HG02885 (cell line): ENCODE measurements at regions not wholly inside any gene's neighbourhood (a gene's known extent, or its start where the extent isn't known, plus 50 kb on each side); places are given as distances from the start of the nearest gene placed in this dataset.

ENCODE experiments used
- ATAC-seq: cut with Tn5 transposase; IDR thresholded peaks from one replicate; pipeline ENCODE4 v1.9.1; 2021; ENCODE audit warnings: mild to moderate bottlenecking; ENCODE audit not compliant: unreplicated experiment, poor library complexity

DNA sequence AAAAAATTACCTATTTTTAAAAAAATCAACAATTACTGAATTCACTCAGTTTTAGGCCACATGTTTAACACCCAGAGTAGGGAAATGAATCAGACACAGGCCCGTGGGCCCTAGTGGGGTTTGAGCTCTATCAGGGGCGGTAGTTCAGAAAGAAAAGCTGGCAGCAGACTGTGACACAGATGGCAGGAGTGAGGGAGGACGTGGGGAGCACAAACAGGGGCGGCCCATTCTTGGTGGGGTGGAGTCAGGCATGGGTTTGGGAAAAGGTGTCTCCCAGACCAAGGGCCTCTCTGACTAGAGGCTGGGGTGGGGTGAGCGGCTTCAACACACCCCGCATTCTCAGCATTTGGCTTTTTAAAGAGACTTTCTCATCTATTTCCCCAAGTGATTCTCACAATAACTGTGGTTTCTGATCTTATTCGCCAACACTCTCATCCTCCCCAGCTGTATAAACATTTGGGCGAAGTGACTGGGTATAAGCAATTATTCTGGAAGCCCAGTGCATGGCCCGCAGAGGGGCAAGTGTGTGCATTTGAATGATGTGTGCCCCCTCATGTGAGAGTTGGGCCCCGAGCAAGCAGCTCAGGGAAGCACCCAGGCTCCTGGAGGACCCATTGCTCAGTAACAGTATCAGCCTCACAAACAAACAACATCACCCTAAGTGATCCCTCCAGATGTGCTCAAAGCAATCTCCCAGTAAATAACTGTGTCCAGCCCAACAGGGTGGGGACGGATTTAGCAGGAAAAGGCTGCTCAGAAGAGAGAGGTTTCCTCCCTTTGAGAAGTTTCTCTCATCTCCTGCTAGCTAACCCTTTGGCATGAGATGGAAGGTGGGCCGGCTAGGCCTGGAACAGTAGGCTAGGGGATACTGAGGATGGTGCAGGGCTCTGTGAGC is 437.6 kb upstream of the ZMIZ1 start:
- peak; percentile 56 for ATAC-seq

DNA sequence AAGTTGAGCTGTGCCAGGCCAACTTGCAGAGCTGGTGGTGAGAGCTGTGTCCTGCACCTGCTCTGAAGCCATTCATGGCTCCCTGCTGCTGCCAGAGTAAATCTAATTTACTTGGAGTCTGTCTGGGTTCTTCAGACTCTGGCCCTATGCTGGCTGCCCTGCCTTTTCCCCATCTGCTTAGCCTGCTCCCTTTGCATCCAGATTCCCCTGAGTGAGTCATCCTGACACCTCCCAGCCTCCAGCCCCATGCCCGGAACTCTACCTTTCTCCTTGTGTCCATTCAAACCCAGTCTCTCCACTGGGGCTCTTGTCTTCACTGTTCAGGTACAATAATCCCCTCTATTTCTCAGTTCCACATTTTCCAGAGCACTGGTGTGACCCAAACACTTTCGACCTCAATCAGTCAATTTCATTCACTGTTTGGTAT is 434.4 kb upstream of the ZMIZ1 start:
- ATAC-seq, result peak; percentile 68

DNA sequence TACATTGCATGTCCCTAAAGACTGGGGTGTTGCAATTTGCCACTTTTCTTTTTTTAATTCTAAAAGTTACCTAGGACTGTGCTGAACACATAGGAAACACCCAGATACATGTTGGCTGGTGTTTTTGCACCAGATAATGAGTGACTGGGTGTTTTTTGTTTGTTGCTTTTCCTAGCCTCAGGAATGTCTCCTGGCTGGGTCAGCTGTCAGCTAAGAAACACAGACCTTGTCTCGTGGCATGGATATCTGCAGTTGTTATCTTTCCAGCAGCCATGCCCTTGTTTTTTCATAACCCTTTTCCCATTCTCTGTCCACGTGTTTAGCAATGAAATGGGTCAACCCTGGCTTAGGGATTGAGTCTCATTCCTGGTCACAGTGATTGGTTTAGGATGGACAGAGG is 433.9 kb upstream of the ZMIZ1 start:
- no peak for ATAC-seq

DNA sequence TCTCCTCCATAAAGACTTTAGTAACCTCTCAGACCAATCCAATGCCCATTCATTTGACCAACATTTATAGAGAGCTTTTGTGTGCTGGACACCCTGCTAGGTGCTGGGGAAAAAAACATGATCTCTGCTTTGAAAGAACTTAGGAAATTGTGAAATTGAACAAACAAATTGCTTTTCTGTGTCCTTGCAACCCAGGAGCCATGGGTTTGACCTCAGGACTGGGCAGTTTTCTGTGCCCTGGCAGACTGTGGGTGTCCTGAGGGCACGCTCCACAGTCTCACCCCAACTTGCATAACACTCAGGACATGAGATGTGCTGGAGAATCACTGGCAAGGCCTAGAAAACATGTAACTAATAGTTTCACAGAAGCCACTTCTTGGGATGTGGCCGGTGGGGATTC is 429.1 kb upstream of the ZMIZ1 start:
- no peak for ATAC-seq

DNA sequence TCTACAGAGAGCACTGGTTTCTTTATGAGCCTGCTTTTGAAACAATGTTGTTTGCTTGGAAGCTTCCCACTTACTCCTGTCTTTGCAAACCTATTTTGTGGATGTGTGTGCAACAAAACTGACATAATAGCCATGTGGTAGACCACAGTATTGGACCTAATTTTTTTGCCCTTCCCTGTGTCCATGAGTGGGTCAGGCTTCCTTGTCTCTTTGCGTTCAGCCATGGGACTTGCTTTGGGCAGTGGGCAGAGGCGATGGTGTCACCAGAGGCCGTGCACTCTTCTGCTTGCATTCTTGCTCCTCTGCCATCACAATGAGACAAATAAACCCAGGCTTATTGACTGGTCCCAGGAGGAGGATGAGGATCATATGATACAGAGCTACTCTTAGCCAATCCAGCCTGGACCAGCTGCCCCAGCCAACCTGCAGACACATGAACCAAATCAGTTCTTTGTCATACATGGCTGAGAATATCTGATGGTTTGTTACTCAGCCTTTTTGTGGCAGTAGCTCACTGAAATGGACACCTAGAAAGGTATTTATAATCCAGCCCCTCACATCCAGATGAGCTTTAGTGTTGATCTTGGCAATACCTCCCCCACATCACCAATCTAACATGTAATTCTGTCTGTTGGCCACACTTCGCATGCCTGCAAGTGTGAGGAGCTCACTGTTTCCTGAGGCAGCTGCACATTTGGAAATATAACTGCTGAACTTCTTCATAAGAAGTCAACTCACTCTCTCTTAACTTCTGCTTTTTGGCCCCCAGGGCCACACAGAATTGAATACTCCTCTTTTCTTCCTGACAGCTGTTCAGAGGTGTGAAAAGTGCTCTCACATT is 427.8 kb upstream of the ZMIZ1 start:
- no peak for ATAC-seq

DNA sequence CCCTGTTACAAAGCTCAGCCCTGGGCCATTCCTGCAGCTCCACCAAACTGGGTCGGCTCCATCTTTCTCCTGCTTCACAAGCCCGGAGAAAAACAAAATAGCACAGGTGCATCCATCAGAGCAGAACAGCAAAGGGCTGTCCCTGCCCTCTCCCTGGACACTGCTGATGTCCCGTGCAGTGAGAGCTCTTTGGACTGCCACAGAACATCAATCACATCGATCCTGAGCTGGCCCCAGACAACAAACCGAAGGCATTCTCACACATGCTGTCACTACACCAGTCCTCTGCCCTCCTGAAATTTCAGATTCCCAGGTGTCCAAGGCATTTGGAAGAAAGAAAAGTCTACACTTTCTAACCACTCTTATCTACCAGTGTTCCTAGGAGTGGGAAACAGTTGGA is 427.1 kb upstream of the ZMIZ1 start:
- no peak for ATAC-seq

DNA sequence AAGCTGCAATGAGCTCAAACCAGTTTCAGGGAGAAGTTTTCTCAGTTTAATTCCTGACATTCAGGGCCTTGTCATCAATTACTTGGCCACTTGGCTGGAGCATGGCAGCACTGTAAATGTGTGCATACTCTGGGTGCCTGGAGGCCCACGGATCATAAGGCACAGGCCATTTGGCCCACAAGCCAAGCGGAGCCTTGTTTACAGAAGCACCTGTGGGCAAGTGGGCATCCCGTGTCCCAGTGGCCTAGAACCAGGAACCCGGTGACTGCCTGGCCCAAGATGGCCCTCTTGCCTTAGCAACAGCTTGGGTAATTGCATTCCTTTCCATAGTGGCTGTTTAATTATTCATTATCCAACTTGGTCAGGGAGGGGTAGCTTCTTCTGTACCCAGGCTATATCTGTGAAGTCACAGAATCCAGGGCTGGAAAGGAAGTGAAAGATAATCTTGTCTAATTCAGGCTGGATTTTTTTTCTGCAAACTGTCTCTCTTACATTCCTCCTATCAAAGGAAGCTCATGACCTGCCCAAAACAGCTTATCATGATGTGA is 426.4 kb upstream of the ZMIZ1 start:
- no peak for ATAC-seq

DNA sequence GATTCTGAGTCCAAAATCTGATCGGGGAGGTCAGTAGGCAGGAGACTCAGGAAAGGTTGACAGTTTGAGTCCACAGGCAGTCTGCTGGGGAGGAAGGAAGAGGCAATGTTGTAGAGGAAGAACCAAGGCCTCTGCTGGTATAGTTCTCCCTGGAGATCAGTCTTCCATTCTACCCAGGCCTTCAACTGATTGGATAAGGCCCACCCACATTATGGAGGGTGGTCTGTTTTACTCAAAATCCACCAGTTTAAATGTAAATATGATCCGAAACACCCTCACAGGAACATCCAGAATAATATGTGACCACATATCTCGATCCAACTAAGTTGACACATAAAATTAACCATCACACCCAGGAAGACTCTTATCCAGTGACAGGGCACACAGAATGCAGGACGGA is 425.3 kb upstream of the ZMIZ1 start:
- ATAC-seq, result no peak

DNA sequence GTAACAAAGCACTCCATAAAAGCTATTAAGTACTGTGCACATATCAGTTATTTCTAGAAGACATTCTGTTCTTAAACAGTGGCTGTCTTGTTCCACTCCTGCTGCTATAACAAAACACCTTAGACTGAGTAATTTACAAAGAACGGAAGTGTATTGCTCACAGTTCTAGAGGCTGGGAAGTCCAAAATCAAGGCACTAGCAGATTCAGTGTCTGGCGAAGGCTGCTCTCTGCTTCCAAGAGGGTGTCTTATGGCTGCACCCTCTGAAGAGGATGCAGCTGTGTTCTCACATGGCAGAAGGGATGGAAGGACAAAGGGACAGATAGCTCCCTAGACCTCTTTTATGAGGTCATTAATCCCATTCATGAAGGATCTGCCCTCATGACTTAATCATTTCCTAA is 424.2 kb upstream of the ZMIZ1 start:
- ATAC-seq, result no peak

DNA sequence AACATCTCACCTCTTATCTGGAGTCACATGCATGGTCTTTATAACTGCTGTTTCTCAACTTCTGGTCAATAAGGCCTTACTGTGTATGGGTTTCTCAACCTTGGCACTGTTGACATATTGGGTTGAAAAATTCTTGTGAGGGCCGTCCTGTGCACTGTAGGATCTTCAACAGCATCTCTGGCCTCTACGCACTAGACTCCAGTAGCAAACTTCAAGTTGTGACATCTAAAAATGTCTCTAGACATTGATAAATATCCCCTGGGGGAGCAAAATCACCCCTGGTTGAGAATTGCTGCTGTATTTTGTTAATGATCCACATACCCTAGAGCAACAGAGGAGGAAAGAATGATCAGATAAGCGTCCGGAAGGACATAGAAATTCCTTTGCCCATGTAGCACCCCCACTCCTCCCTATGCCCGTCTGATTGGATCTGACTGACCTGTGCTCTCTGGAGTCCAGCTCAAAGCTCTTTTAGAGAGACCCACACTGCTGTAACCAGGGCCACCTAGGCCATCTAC is 423.5 kb upstream of the ZMIZ1 start:
- no peak for ATAC-seq

DNA sequence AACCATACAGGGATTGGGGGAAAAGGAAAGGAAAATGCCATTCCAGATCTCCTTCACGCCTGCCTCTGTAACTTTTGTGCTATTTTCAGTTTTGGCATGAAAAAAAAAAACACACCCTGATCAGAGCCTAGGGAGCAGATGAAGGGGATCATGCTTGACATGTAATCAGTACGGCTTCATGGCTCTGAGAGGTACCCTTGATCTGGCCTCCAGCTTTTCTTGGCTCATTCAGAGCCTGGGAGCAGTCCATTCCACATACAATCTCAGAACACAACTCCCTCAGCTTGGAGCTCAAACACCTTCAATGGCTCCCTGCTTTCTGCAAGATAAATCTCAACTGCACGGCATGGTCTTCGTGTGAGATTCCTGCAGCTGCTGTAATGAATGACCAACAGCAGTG is 422.8 kb upstream of the ZMIZ1 start:
- no peak for ATAC-seq

DNA sequence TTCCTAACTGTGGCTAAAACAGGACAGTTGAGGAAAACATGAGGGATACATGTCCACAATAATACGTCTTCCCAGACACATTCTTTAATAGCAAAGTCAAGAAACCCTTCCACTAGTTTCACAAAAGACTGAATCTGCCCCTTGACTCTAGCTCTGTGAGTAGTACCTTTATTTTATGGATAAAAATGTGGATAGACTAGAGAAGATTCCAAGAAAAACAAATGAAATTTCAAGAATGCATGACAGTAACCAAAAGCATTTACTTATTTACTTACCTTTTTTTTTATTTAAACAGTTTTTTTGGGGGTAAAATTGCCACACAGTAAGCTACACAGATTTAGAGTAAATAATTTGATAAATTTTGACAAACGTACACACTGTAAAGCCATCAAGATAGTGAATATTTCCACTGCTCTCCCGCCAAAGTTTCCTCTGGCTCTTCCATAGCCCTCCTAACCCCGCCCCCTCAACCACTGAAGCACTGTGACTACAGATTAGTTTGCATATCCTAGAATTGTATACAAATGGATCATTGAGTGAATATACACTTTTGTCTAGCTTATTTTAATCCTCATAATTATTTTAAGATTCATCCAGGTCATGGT is 420.4 kb upstream of the ZMIZ1 start:
- ATAC-seq, result no peak

DNA sequence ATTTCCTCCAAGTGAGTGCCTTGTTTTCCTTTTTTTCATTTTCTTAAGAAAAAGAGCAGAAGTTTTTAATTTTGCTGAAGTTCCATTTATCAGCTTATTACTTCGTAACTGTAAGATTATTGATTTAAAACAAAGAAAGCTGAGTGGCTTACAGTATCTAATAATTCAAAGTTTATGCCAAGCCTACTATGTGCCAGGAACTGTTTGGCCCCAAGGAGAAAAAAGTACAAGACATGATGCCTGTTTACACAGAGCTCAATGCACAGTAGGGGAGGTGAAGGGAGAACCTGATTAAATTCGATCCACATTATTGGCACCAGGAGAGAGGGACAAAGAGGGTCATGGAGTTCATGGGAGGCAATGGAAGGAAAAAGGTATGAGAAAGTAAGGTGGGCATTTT is 419.3 kb upstream of the ZMIZ1 start:
- no peak for ATAC-seq

DNA sequence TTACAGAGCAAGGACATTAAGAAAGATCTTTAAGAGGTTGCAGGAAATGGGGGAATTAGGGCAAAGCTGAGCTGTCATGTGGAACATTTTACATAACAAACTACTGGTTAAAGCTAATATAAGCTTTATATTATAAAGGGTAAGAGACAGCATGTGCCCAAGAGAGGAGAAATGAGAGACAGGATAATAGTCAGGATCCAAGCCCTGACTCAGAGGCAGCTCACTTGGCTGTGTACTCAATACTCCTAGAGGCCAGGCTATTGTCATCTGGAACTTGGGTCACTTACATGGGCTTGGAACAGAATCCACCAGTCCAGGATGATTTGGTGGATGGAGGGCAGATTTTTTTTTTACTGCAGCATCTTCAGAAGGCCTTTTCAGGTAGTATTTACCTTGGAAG is 418.6 kb upstream of the ZMIZ1 start:
- no peak for ATAC-seq

DNA sequence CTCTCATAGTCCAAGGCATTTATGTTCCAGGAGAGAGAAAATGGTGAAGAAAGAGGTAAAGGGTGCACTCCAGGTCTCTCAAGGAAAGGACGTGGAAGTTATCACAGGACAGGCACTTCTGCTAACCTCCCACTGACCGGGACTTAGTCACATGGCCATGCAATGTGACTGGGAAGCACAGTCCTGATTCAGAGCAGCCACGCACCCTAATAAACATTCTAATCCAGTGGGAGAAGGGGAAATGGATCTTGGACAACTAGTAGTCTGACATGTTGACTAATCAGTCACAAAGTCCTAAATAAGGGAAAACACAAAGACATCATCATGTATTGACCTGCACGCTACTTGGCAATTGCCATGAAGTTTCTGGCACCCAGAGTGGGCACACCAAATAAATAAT is 417.5 kb upstream of the ZMIZ1 start:
- ATAC-seq, result no peak

DNA sequence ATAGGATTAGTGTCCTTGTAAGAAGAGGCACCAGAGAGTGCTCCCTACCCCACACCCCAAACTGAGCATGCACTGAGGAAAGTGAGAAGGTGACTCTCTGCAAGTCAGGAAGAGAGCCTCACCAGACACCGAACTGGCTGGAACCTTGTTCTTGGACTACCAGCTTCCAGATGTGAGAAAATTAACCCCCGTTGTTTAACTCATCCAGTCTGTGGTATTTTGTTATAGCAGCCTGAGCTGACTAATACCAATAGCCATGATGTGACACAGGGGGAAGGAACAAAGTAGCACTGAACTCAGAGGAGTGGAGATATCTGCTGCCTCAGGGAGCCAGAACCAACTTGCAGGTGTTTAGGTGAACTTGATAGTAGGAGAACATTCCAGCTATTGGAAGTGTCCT is 415.2 kb upstream of the ZMIZ1 start:
- no peak for ATAC-seq

DNA sequence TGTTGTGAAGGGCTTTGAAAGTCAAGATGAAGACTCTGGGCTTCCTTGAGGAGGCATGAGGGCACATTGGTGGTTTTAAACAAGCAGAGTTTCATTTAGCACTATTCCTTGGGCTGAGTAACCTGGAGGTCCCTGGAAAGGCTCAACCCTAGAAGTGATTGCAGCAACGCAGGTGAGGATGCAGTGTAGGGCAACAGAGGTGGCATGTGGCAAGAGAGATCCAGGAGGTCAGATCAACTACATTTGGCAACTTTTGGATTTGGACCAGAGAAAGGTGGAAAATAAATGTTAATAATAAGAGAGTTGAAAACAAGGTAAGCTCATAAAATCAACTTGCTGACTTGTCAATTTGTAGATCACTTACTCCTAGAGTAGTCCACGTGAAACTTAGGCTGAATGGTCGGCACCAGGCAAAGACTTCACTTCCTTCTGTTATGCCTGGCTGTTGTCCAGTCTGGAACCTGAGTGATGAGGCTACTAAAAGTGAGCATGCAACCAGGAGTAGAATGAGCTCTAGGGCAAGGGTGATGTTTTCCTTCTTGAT is 414.6 kb upstream of the ZMIZ1 start:
- no peak for ATAC-seq

DNA sequence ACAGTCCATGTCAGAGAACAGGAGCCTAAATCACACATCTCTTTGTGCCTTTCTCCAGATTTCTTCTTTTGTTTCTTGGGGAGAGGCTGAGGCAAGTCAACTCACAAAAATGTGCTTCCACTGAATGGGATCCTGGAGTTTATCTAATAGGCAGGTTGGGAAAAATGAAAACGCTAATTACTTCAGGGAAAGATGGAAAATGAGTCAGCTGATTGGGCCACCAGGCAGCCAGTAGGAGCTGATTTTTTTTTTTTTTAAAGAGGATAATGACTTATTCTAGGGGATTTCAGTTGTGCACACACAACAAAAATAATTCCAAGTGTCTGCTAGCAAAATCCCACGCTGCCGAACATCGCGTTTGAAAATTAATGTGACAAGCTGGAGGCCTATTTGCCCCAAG is 412.8 kb upstream of the ZMIZ1 start:
- ATAC-seq, result no peak

DNA sequence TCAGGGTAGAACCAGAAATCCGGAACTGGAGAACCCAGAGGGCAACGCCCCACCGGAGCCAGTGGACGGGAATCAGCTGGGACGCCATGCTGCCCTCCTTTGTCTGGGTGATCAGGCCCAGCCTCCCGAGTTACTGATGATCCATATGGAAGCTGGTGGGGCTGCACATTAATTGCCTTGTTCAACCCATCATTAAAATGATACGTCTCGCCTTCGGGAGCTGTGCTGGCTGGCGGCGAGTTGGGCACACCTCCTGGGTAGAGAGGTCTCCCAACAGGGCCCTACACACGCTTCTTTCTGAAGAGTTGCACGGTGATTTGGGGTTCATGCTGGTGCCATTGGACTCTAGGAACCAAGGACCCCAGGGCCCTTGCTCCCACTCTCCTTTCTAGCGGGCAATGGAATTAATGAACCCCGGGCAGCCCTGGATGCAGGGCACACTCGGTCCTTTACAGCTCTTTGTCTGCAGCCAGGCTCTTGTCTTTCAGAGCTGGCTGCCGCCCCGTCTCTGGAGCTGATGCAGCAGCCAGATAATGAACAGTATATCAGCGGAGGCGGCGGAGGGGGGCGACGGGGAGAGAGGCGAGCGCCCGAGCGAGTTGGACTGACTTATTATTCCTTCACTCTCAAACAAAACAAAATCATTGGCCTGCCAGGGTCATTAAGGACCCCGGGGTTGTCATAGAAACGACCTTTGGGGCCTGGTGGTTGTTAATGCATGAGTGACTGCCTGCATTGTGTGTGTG is 412.2 kb upstream of the ZMIZ1 start:
- ATAC-seq, result no peak
